Osteoblast (primary cell): ENCODE measurements at regions not wholly inside any gene's neighbourhood (a gene's known extent, or its start where the extent isn't known, plus 50 kb on each side); places are given as distances from the start of the nearest gene placed in this dataset.

Source experiments
- DNase-seq: peaks from one replicate; pipeline ENCODE4 v3.0.0; 2011; ENCODE audit warnings: low spot score, mixed read lengths; ENCODE audit not compliant: insufficient read length; ENCODE audit errors: missing footprints
- H2AFZ ChIP-seq: 2 replicates; pipeline ENCODE4 v1.6.0; 2011; ENCODE audit warnings: mild to moderate bottlenecking, low read length
- H3K27ac ChIP-seq: 2 replicates; pipeline ENCODE4 v1.5.1; 2011; ENCODE audit warnings: mild to moderate bottlenecking, low read depth, low read length, moderate library complexity
- H3K27me3 ChIP-seq: 2 replicates; pipeline ENCODE4 v1.6.0; 2012; ENCODE audit warnings: mild to moderate bottlenecking, control low read depth, inconsistent platforms, low read length, moderate library complexity; ENCODE audit not compliant: insufficient read depth
- H3K36me3 ChIP-seq: 2 replicates; pipeline ENCODE4 v1.5.1; 2011; ENCODE audit warnings: mild to moderate bottlenecking, low read length, control low read depth, moderate library complexity; ENCODE audit not compliant: insufficient read depth
- H3K4me1 ChIP-seq: 2 replicates; pipeline ENCODE4 v1.5.1; 2011; ENCODE audit warnings: mild to moderate bottlenecking, low read length, control low read depth, moderate library complexity; ENCODE audit not compliant: insufficient read depth
- H3K4me2 ChIP-seq: 2 replicates; pipeline ENCODE4 v1.6.0; 2011; ENCODE audit warnings: mild to moderate bottlenecking, low read length; ENCODE audit not compliant: insufficient read depth
- H3K4me3 ChIP-seq: fragments of 200-600 bp; sonication (generic); 3 replicates; pipeline ENCODE4 v1.5.1; 2012; ENCODE audit warnings: mild to moderate bottlenecking, low read length, inconsistent platforms; ENCODE audit not compliant: insufficient read depth
- H3K79me2 ChIP-seq: 2 replicates; pipeline ENCODE4 v1.6.0; 2012; ENCODE audit warnings: mild to moderate bottlenecking, low read length, control low read depth, inconsistent platforms; ENCODE audit not compliant: insufficient read depth
- H3K9me3 ChIP-seq: 2 replicates; pipeline ENCODE4 v1.5.1; 2011; ENCODE audit warnings: low read depth, low read length, control low read depth
- H4K20me1 ChIP-seq: 2 replicates; pipeline ENCODE4 v1.6.0; 2012; ENCODE audit warnings: mild to moderate bottlenecking, low read length, control low read depth; ENCODE audit not compliant: insufficient read depth
- CTCF ChIP-seq: IDR thresholded peaks from 2 replicates; pipeline ENCODE4 v1.5.1; 2011; ENCODE audit warnings: mild to moderate bottlenecking, low read depth, low read length, moderate library complexity; ENCODE audit errors: extremely low read depth

GRCh38 chr11:90930252-90930651 lies 707.4 kb upstream of the CHORDC1 start:
- H3K27me3 ChIP-seq: no peaks in the 10 kb centered on the region
- no peaks in the 10 kb centered on the region for H3K79me2 ChIP-seq
- H4K20me1 ChIP-seq: no peaks in the 10 kb centered on the region

GRCh38 chr11:90919332-90919731 lies 696.5 kb upstream of the CHORDC1 start:
- Histone ChIP-seq H4K20me1 (no peaks in the 10 kb centered on the region), H3K36me3 (no peaks in the 10 kb centered on the region), H2AFZ (no peak overlapping the region), H3K27ac (no peak overlapping the region), H3K9me3 (no peaks in the 10 kb centered on the region), H3K27me3 (no peaks in the 10 kb centered on the region), H3K4me3 (no peak overlapping the region), H3K4me2 (no peak overlapping the region), H3K79me2 (no peaks in the 10 kb centered on the region), H3K4me1 (no peaks in the 10 kb centered on the region)
- DNase-seq: no peak
- no peak for TF ChIP-seq CTCF

More at GRCh38 chr11:90930252-90930651, 707.4 kb upstream of the CHORDC1 start:
- H3K4me2 ChIP-seq: no peak overlapping the region
- H2AFZ ChIP-seq: no peak overlapping the region
- H3K4me1 ChIP-seq: no peaks in the 10 kb centered on the region
- no peak overlapping the region for H3K4me3 ChIP-seq
- DNase-seq: no peak
- H3K27ac ChIP-seq: no peak overlapping the region
- TF ChIP-seq CTCF: no peak
- no peaks in the 10 kb centered on the region for H3K9me3 ChIP-seq
- no peaks in the 10 kb centered on the region for H3K36me3 ChIP-seq

- Histone ChIP-seq H3K79me2 (no peaks in the 10 kb centered on the region), H4K20me1 (no peaks in the 10 kb centered on the region), H3K4me3 (no peak overlapping the region), H2AFZ (no peak overlapping the region), H3K36me3 (no peaks in the 10 kb centered on the region), H3K27me3 (no peaks in the 10 kb centered on the region), H3K4me1 (no peaks in the 10 kb centered on the region), H3K9me3 (no peaks in the 10 kb centered on the region), H3K4me2 (no peak overlapping the region), H3K27ac (no peak overlapping the region)
- TF ChIP-seq CTCF: no peak
- no peak for DNase-seq
Observed at GRCh38 chr11:90916706-90917105, 693.9 kb upstream of the CHORDC1 start.

GRCh38 chr11:90913131-90913668 lies 690.4 kb upstream of the CHORDC1 start:
- Histone ChIP-seq H3K4me3 (no peak overlapping the region), H3K9me3 (no peaks in the 10 kb centered on the region), H3K27me3 (no peaks in the 10 kb centered on the region), H3K79me2 (no peaks in the 10 kb centered on the region), H3K36me3 (no peaks in the 10 kb centered on the region), H2AFZ (no peak overlapping the region), H3K4me1 (no peaks in the 10 kb centered on the region), H4K20me1 (no peaks in the 10 kb centered on the region), H3K27ac (no peak overlapping the region), H3K4me2 (no peak overlapping the region)
- TF ChIP-seq CTCF: no peak
- DNase-seq: no peak
